ENCODE measurements at regions not wholly inside any gene's neighbourhood (a gene's known extent, or its start where the extent isn't known, plus 50 kb on each side); places are given as distances from the start of the nearest gene placed in this dataset.

DNA sequence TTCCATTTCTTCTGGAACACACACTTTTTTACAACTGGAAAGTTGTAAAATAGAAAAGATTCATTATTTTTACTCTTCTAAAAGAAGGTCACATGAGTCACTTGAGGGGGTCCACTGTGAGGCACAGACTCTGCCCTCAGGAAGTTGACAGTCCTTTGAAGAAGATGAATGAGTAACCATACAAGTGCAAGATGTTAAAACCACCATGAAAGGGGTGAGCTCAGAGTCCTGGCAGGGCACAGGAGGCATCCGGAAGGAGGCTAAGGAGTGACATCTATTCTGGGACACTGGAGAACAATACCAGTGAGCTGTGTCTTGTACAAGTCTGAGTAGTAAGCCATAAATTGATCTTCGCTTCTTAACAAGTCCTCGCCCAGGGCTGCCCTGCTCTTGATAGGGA, 126.0 kb upstream of the FRMD6 start:
- no peak for TF ChIP-seq CTCF (IDR thresholded peaks at IDR 0.05)
- DNase-seq = no peak
- H3K36me3 ChIP-seq = no peaks in the 10 kb centered on the region
- H3K4me1 ChIP-seq = no peaks in the 10 kb centered on the region
- H3K27me3 ChIP-seq = no peaks in the 10 kb centered on the region
- no peak for ATAC-seq
- no peak overlapping the region for H3K27ac ChIP-seq
- intact Hi-C loops (cut with DNase I) = no loop called here
- H3K4me3 ChIP-seq = no peak overlapping the region
- H3K9me3 ChIP-seq = no peaks in the 10 kb centered on the region

DNA sequence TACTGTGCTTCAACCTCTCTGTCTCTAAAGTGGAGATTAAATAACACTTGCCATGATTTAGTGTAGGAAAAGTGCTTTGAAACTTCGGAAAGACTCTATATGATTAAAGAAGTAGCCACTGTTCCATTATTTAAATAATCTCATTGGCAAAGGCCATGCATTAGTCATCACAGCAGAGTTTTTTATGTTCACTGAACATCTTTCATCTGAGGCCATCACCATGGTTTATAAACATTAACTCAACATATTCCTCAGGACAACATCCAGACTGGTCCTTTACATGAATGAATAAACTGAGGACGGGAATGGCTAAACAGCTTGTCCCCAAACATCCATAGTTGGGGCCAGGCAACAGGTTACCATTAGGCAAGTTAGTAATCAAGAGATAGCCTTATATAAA, 124.6 kb upstream of the FRMD6 start:
- Histone ChIP-seq H3K4me3 (no peak overlapping the region), H3K27ac (no peak overlapping the region), H3K36me3 (no peaks in the 10 kb centered on the region), H3K9me3 (no peaks in the 10 kb centered on the region), H3K27me3 (no peaks in the 10 kb centered on the region), H3K4me1 (no peaks in the 10 kb centered on the region)
- no peak for ATAC-seq
- intact Hi-C loops (cut with DNase I) = no loop called here
- DNase-seq = no peak
- TF ChIP-seq CTCF (IDR thresholded peaks at IDR 0.05) = no peak

GRCh38 chr14:51529736-51530135, 122.0 kb upstream of the FRMD6 start:
- Histone ChIP-seq H3K27me3 (no peaks in the 10 kb centered on the region), H3K36me3 (no peaks in the 10 kb centered on the region), H3K9me3 (no peaks in the 10 kb centered on the region), H3K27ac (no peak overlapping the region), H3K4me1 (no peaks in the 10 kb centered on the region), H3K4me3 (no peak overlapping the region)
- no peak for DNase-seq
- no peak for TF ChIP-seq CTCF (IDR thresholded peaks at IDR 0.05)
- intact Hi-C loops (cut with DNase I) = no loop called here
- no peak for ATAC-seq

- DNase-seq = no peak
- Histone ChIP-seq H3K4me1 (no peaks in the 10 kb centered on the region), H3K36me3 (no peaks in the 10 kb centered on the region), H3K9me3 (no peaks in the 10 kb centered on the region), H3K27me3 (no peaks in the 10 kb centered on the region), H3K4me3 (no peak overlapping the region), H3K27ac (no peak overlapping the region)
- TF ChIP-seq CTCF (IDR thresholded peaks at IDR 0.05) = no peak
- intact Hi-C loops (cut with DNase I) = no loop called here
- no peak for ATAC-seq
These were observed 118.5 kb upstream of the FRMD6 start for GRCh38 chr14:51533160-51533559.

DNA sequence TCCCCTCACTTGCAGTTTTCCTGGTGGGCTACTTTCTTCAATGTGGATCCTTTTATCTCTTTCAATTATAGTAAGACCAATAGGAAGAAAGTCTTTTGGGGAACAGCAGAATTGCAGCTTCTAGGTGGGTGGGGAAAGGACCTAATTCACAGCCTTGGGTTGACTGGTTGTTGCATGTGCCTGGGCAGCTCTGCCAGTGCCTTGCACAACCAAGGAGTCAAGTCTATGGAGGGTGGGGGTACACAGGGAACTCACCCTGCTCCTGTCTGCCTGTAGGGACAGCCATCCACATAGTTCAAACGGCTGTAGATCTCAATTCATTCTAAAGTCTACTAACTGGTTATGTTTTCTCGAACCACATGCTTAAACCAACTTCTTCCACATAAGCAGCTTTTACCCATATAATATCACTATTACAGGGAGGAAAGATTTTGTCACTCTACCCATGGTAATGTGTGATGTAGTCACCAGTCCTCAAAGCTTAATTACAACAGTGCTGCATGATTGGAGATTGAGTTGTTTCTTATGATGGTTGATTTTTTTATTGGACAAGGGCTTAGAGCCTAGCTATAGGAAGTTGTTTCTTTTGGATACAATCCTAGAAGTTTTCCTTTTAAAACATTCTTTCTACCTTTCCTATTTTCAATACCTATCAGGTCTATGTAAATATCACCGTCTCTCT, 117.7 kb upstream of the FRMD6 start:
- no peak for ATAC-seq
- TF ChIP-seq CTCF (IDR thresholded peaks at IDR 0.05) = no peak
- intact Hi-C loops (cut with DNase I) = no loop called here
- Histone ChIP-seq H3K36me3 (no peaks in the 10 kb centered on the region), H3K9me3 (no peaks in the 10 kb centered on the region), H3K27me3 (no peaks in the 10 kb centered on the region), H3K4me1 (no peaks in the 10 kb centered on the region), H3K4me3 (no peak overlapping the region), H3K27ac (no peak overlapping the region)
- DNase-seq = no peak

- no peaks in the 10 kb centered on the region for H3K9me3 ChIP-seq
- no peaks in the 10 kb centered on the region for H3K4me1 ChIP-seq
- intact Hi-C loops (cut with DNase I) = no loop called here
- H3K27ac ChIP-seq = no peak overlapping the region
- no peaks in the 10 kb centered on the region for H3K36me3 ChIP-seq
- no peak overlapping the region for H3K4me3 ChIP-seq
- ATAC-seq = no peak
- no peak for DNase-seq
- TF ChIP-seq CTCF (IDR thresholded peaks at IDR 0.05) = no peak
- no peaks in the 10 kb centered on the region for H3K27me3 ChIP-seq
These were observed 117.1 kb upstream of the FRMD6 start for GRCh38 chr14:51534610-51535011.
